OCI-LY1 (cell line): ENCODE measurements at regions not wholly inside any gene's neighbourhood (a gene's known extent, or its start where the extent isn't known, plus 50 kb on each side); places are given as distances from the start of the nearest gene placed in this dataset.

ENCODE experiments used
- CTCF ChIP-seq: fragments of 200-600 bp; sonication (generic), shearing (Covaris generic); IDR thresholded peaks from 2 replicates; pipeline ENCODE4 v1.5.1; 2017; ENCODE audit warnings: mild to moderate bottlenecking, antibody characterized with exemption, low read length, moderate library complexity, mixed read lengths
- EZH2 ChIP-seq: fragments of 200-600 bp; sonication (generic), shearing (Covaris generic); IDR thresholded peaks from 2 replicates; pipeline ENCODE4 v1.8.0; 2017; ENCODE audit warnings: borderline replicate concordance, mixed run types, mild to moderate bottlenecking, antibody characterized with exemption, low read length, moderate library complexity, mixed read lengths

GRCh38 chr11:127902382-127902781 lies 685.0 kb downstream of the ETS1 start:
- TF ChIP-seq CTCF, result no peak
- no peak for TF ChIP-seq EZH2
